ENCODE measurements at regions not wholly inside any gene's neighbourhood (a gene's known extent, or its start where the extent isn't known, plus 50 kb on each side); places are given as distances from the start of the nearest gene placed in this dataset.
"Not testable (repeated sequence)": the region's sequence is repeated elsewhere in the genome, so short reads cannot be mapped to it uniquely, and the experiment has no call there.

DNA sequence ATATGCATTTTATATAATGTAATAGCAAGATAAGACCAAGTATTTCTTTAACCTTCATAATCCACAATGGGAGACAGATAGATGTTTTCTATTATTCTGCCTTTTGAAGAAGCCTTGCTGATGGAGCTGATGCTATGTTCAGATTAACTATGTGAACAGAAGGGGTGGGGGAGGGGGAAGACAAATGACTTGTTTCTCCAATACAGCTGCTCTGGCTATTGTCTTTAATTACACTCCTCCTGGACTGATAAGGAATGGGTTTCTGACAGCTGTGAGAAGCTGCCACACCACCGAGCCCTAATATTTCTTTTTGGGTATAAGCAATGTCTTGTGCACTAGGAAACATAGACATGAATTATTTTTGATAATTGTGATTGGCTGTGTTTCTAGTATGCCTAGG, 62.0 kb downstream of the CAVIN4 start:
- DNase-seq: no peak

GRCh38 chr9:100640447-100641050, 62.7 kb downstream of the CAVIN4 start:
- no peak for DNase-seq

GRCh38 chr9:100641166-100641565, 63.3 kb downstream of the CAVIN4 start:
- no peak for DNase-seq

DNA sequence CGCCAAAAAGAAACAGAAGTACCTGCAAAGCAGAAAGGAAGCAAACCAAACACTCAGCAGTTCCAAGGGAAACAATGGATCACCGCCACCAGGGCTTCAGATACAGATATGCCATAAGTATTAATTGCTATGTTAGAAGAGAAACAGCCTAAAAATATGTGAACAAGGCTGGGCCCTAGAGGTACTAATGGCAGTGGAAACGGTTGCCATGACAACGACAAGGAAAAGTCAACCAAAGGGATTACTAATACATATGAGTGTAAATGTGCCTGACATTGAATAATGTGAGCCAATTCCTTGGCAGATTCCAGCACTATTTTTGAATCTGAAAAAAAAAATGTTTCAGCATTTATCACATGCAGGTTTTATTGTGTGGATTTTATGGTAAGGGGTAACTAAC, 75.0 kb downstream of the CAVIN4 start:
- DNase-seq: no peak

DNA sequence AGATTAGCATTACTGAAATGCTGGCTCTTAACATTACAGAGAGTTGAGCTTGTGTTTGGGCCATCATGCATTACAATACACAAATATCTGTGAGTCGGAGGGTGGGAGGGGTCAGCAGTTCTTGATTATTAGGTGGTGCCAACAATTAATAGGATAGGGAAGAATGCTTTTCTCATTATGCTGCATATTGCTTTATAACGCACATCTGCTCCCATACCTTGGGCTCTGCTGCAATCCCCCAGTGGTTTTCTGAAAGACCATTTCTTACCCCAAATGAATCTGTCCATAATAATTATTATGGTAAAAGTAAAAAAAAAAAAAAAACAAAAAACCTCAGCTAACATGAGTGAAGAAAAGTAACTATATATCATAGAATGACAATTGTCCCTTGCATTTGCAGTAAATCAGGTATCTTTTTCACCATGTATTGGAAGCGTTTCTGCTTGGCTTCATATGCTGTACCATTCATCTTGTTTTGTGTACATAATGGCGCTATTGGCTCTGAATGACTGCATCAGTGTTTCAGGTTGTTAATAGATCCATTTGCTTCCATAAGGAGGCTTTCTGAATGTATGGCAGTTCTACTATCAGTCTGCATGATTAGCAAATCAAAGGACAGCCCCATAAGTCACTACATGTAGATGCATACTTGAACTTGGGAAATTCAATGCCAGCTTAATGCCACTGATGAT, 75.9 kb downstream of the CAVIN4 start:
- no peak for DNase-seq

DNA sequence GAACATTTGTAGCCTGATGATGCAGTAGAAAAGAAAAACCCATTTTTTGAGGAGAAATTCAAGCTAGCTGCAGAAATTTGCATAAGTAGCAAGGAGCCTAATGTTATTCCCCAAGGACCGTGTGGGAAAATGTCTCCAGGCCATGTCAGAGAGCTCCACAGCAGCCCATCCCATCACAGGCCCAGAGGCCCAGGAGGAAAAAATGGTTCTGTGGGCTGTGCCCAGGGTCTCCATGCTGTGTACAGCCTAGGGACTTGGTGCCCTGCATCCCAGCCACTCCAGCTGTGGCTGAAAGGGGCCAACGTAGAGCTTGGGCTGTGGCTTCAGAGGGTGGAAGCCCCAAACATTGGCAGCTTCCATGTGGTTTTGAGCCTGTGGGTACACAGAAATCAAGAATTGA, 79.0 kb downstream of the CAVIN4 start:
- DNase-seq: not testable (repeated sequence)

DNA sequence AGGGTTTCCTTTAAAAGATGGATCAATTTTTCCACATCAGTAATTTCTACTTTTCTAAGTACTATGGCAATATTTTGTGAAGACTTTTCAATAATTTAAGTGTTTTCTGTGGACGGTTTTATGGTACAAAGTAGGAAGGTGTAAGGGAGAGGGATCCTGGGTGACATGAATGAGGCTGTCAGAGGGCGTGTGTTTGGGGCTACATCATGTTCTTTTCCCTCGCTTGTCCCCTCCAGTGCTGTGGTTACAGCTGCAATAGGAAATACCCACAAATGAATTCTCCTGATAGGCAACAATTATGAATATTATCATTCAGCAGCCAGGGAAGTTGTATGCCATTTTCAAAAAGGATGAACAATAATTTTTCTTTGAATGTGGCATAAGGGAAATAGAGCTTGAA, 83.8 kb downstream of the CAVIN4 start:
- DNase-seq: no peak

DNA sequence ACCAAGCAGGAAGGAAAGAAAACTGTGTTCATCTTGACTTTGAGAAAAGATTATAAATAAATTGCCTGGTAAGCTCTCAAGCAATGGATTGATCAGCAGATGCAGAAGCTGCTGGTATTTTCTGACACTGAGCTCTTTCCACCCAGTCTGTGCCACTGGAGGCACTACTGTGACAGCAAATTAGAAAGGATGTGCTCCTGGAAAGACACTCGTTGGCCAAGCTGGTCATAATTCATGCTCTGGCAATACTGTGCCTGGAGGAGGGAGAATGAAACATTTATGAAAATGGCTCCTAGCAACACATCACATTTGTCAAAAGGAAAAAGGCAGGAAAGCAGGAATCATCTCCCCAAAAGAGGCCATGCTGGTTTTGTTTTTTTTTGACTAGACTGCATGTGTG, 84.2 kb downstream of the CAVIN4 start:
- no peak for DNase-seq

DNA sequence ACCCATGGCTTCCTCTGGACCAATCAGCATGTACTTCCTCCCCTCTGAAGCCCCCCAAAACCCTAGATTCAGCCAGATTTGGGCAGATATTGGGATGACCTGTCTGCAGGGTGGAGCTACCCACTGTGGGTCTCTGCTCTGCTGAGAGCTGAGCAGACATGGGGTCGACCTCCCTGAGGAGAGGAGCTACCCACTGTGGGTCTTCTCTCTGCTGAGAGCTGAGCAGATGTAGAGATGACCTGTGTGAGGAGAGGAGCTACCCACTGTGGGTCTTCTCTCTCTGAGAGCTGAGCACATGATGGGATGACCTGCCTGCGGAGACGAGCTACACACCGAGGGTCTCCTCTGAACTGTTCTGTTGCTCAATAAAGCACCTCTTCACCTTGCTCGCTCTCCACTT, 89.6 kb downstream of the CAVIN4 start:
- no peak for DNase-seq

GRCh38 chr9:100668024-100668423, 90.1 kb downstream of the CAVIN4 start:
- no peak for DNase-seq

DNA sequence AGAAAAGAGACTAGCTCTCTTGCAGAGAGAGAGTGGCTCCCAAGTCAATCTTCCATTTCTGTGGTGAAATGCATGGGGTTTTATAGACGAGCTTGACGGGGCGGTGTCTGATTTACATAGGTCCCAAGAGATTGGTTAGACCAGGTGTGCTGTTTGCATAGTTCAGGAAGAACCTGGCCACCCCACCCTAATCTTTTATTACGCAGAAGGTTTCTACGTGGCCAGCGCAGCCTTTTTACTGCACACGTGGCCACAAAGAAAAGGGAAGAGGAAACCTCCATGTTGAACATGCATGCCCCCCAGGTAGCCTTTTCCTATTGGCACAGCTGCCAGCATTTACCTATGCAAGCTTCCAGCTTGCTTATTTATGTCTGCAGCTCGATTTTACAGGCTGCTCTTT, 92.1 kb downstream of the CAVIN4 start:
- DNase-seq: no peak

DNA sequence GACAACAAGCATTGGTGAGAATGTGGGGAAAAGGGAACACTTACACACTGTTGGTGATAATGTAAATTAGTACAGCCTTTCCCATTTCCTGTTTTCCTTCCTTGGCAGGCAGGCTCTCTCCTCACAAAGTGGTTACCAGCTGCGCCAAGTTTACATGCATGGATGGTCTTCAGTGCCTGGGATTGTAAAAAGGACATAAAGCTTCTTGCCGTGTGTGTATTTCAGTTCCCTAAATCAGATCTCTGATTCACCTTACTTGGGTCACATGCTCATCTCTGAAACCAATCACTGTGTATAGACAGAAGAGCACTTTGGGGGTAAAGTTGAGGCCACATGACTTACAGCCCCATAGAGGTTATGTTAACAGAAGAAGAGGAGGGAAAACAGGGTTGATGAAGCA, 92.8 kb downstream of the CAVIN4 start:
- no peak for DNase-seq

DNA sequence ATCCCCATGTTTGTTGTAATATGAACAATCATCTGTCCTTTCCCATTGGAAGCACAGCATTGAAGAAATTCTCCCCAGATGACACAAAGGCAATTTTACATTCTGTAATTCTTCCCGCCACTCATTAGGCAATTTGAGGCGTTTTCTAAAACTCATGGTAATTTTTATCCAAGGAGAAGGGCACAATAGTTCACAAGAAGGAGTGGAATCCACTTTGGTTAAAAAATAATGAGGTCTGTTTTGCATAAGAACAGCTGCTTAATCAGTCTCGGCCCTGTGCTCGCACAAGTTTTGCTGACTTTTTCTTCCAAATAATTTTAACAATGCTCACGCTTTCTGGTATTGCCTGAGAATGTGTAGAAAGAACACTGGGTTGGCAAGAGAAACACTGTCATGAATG, 94.0 kb downstream of the CAVIN4 start:
- no peak for DNase-seq

DNA sequence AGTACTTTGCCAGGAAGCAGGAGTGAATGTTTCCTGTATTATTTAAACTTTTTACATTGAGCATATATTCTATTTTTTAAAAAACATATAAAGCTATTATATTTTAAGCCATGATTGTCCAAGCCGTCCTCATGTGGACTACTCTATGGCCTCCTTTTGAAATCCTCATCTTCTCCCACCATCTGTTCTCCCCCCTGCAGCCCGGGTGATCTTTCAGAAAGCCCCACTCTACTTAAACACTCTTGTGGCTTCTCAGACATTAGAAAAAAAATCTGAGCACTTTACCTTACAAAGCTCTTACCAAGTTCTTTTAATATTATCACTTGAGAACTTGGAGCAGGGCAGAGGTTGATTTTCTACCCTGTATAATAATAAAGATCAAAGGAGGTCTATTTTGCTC, 95.4 kb downstream of the CAVIN4 start:
- DNase-seq: no peak

GRCh38 chr9:100674419-100675122, 96.7 kb downstream of the CAVIN4 start:
- DNase-seq: no peak

DNA sequence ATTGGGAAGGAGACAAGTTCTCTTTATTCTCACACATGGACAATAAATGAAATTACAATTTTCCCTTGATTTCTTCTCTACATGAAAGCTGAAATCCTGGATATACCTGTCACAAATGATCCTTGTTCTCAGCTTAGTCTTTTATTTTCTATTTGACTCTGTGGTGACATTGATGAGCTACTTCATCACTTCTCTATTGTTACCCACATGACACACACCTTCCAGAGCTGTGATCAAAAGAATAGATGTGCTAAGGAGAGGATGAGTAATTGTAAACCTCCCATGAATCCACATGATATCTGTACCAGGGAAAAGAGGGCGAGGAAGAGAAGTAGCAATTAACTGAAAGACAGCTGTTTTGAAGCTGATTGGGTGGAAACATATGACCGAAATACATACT, 102.0 kb downstream of the CAVIN4 start:
- DNase-seq: no peak

GRCh38 chr9:100686420-100686819, 108.5 kb downstream of the CAVIN4 start:
- DNase-seq: no peak

- DNase-seq: no peak
Observed at GRCh38 chr9:100689635-100690034, 111.8 kb downstream of the CAVIN4 start.

DNA sequence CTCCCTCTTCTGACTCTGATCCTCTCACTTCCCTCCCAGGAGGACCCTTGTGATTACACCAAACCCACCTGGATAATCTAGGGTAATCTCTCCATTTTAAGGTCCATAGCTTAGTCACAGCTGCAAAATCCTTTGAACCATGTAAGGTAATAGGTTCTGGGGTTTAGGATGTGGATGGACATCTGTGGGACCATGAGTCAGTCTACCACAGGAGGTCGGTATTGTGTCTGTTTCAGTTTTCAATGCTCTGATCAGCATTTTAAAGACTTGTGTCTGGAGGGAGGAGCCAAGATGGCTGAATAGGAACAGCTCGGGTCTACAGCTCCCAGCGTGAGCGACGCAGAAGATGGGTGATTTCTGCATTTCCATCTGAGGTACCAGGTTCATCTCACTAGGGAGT, 112.6 kb downstream of the CAVIN4 start:
- DNase-seq: no peak

- DNase-seq: no peak
Observed at GRCh38 chr9:100697339-100697738, 119.5 kb downstream of the CAVIN4 start.

GRCh38 chr9:100698945-100699344, 121.1 kb downstream of the CAVIN4 start:
- DNase-seq: no peak

GRCh38 chr9:100699668-100700067, 121.8 kb downstream of the CAVIN4 start:
- DNase-seq: no peak

- no peak for DNase-seq
Observed at GRCh38 chr9:100700689-100701318, 122.9 kb downstream of the CAVIN4 start.
